H9 (cell line): ENCODE measurements at regions not wholly inside any gene's neighbourhood (a gene's known extent, or its start where the extent isn't known, plus 50 kb on each side); places are given as distances from the start of the nearest gene placed in this dataset.

Source experiments
- DNase-seq: peaks from one replicate; pipeline ENCODE4 v3.0.0-alpha.2; 2017
- H2AFZ ChIP-seq: one replicate; pipeline ENCODE4 v1.6.1; 2013; ENCODE audit warnings: mild to moderate bottlenecking, low read length, control low read depth, moderate library complexity
- H2AK5ac ChIP-seq: 2 replicates; pipeline ENCODE4 v1.6.1; 2013; ENCODE audit warnings: low read length, control low read depth, mixed read lengths; ENCODE audit not compliant: insufficient read length
- H2BK120ac ChIP-seq: one replicate; pipeline ENCODE4 v1.6.1; 2013; ENCODE audit warnings: low read depth, mild to moderate bottlenecking, low read length, control low read depth, inconsistent platforms; ENCODE audit not compliant: poor library complexity, severe bottlenecking
- H2BK12ac ChIP-seq: 2 replicates; pipeline ENCODE4 v1.6.1; 2013; ENCODE audit warnings: low read length, control low read depth, mixed read lengths, low read depth; ENCODE audit not compliant: insufficient read length
- H2BK15ac ChIP-seq: 2 replicates; pipeline ENCODE4 v1.6.1; 2013; ENCODE audit warnings: low read depth, low read length, control low read depth
- H2BK20ac ChIP-seq: one replicate; pipeline ENCODE4 v1.6.1; 2013; ENCODE audit warnings: low read depth, mild to moderate bottlenecking, low read length, control low read depth, inconsistent platforms; ENCODE audit not compliant: poor library complexity, severe bottlenecking
- H2BK5ac ChIP-seq: 2 replicates; pipeline ENCODE4 v1.6.1; 2013; ENCODE audit warnings: low read length, control low read depth, mixed read lengths; ENCODE audit not compliant: insufficient read length
- H3K14ac ChIP-seq: 2 replicates; pipeline ENCODE4 v1.6.1; 2013; ENCODE audit warnings: low read length, control low read depth; ENCODE audit not compliant: insufficient read depth
- H3K18ac ChIP-seq: 2 replicates; pipeline ENCODE4 v1.6.1; 2013; ENCODE audit warnings: low read depth, mild to moderate bottlenecking, mixed read lengths, low read length, control low read depth; ENCODE audit not compliant: insufficient read length
- H3K23ac ChIP-seq: 2 replicates; pipeline ENCODE4 v1.6.1; 2013; ENCODE audit warnings: low read length, control low read depth, mixed read lengths, low read depth; ENCODE audit not compliant: insufficient read length
- H3K23me2 ChIP-seq: 2 replicates; pipeline ENCODE4 v1.6.1; 2013; ENCODE audit warnings: low read depth, mild to moderate bottlenecking, mixed read lengths, low read length, control low read depth; ENCODE audit not compliant: insufficient read length, poor library complexity, severe bottlenecking
- H3K27ac ChIP-seq: 2 replicates; pipeline ENCODE4 v1.5.1; 2013; ENCODE audit warnings: low read length, control low read depth, mixed read lengths, low read depth; ENCODE audit not compliant: insufficient read length
- H3K27me3 ChIP-seq: 2 replicates; pipeline ENCODE4 v1.6.1; 2013; ENCODE audit warnings: low read length, control low read depth, inconsistent platforms; ENCODE audit not compliant: insufficient read depth
- H3K4ac ChIP-seq: 2 replicates; pipeline ENCODE4 v1.6.1; 2013; ENCODE audit warnings: low read depth, mild to moderate bottlenecking, control low read depth, inconsistent platforms, low read length, moderate library complexity
- H3K4me1 ChIP-seq: 2 replicates; pipeline ENCODE4 v1.6.1; 2013; ENCODE audit warnings: low read length, control low read depth, inconsistent platforms; ENCODE audit not compliant: insufficient read depth
- H3K4me2 ChIP-seq: 2 replicates; pipeline ENCODE4 v1.6.1; 2013; ENCODE audit warnings: low read length, control low read depth, mixed read lengths; ENCODE audit not compliant: insufficient read length, insufficient read depth
- H3K56ac ChIP-seq: 2 replicates; pipeline ENCODE4 v1.6.1; 2013; ENCODE audit warnings: low read depth, mild to moderate bottlenecking, mixed read lengths, low read length, control low read depth; ENCODE audit not compliant: insufficient read length
- H3K79me1 ChIP-seq: 2 replicates; pipeline ENCODE4 v1.6.1; 2013; ENCODE audit warnings: low read depth, mild to moderate bottlenecking, moderate library complexity, low read length, control low read depth, inconsistent platforms; ENCODE audit not compliant: insufficient read depth, poor library complexity, severe bottlenecking
- H3K79me2 ChIP-seq: 2 replicates; pipeline ENCODE4 v1.6.1; 2013; ENCODE audit warnings: low read length, control low read depth, inconsistent platforms; ENCODE audit not compliant: insufficient read depth
- H3K9ac ChIP-seq: 2 replicates; pipeline ENCODE4 v1.6.1; 2013; ENCODE audit warnings: low read length, control low read depth, mixed read lengths; ENCODE audit not compliant: insufficient read length; ENCODE audit errors: extremely low read depth
- H3K9me3 ChIP-seq: one replicate; pipeline ENCODE4 v1.6.1; 2013; ENCODE audit warnings: low read depth, low read length, inconsistent platforms; ENCODE audit not compliant: control insufficient read depth
- H3T11ph ChIP-seq: one replicate; pipeline ENCODE4 v1.6.1; 2013; ENCODE audit warnings: mild to moderate bottlenecking, low read length, control low read depth, inconsistent platforms
- H4K20me1 ChIP-seq: one replicate; pipeline ENCODE4 v1.6.1; 2013; ENCODE audit not compliant: control insufficient read depth, insufficient read length, insufficient read depth
- H4K5ac ChIP-seq: 2 replicates; pipeline ENCODE4 v1.6.1; 2013; ENCODE audit warnings: low read depth, mild to moderate bottlenecking, mixed read lengths, low read length, control low read depth; ENCODE audit not compliant: insufficient read length
- H4K8ac ChIP-seq: replicated peaks from 2 replicates; pipeline ENCODE4 v1.6.1; 2013; ENCODE audit warnings: low read length, control low read depth, mixed read lengths, low read depth; ENCODE audit not compliant: insufficient read length
- H4K91ac ChIP-seq: 2 replicates; pipeline ENCODE4 v1.6.1; 2013; ENCODE audit warnings: low read depth, mild to moderate bottlenecking, moderate library complexity, mixed read lengths, low read length, control low read depth; ENCODE audit not compliant: insufficient read length
- H3K27ac Mint-ChIP-seq, 3 experiments: 2 replicates in 2 of 3; 3 replicates in 1 of 3; pipeline ENCODE4 v1.8.0; 2020 to 2021; ENCODE audit warnings: mixed read lengths in 3 of 3, mild to moderate bottlenecking in 1 of 3, moderate library complexity in 1 of 3
- H3K27me3 Mint-ChIP-seq: 2 replicates; pipeline ENCODE4 v1.8.0; 2021; ENCODE audit warnings: low read depth, mild to moderate bottlenecking, moderate library complexity, mixed read lengths
- H3K36me3 Mint-ChIP-seq, 3 experiments: 2 replicates in 2 of 3; 3 replicates in 1 of 3; pipeline ENCODE4 v1.8.0; 2020 to 2021; ENCODE audit warnings: low read depth in 3 of 3, mixed read lengths in 3 of 3; ENCODE audit not compliant: insufficient read depth in 1 of 3
- H3K4me1 Mint-ChIP-seq, 2 experiments: 2 replicates each; pipeline ENCODE4 v1.8.0; 2020; ENCODE audit warnings: mixed read lengths in 2 of 2
- H3K4me3 Mint-ChIP-seq, 2 experiments: 2 replicates in 1 of 2; 3 replicates in 1 of 2; pipeline ENCODE4 v1.8.0; 2020 to 2021; ENCODE audit warnings: mild to moderate bottlenecking in 2 of 2, mixed read lengths in 2 of 2, moderate library complexity in 1 of 2
- H3K9me3 Mint-ChIP-seq, 2 experiments: 2 replicates in 1 of 2; 3 replicates in 1 of 2; pipeline ENCODE4 v1.8.0; 2020; ENCODE audit warnings: mild to moderate bottlenecking in 2 of 2, mixed read lengths in 2 of 2, moderate library complexity in 1 of 2
- CTCF ChIP-seq: fragments of 200-600 bp; sonication (generic); conservative IDR thresholded peaks from 3 replicates; pipeline ENCODE4 v1.8.0; 2021; ENCODE audit warnings: antibody characterized with exemption, mild to moderate bottlenecking
- WGBS: extraction: QIAGEN DNeasy Blood & Tissue Kit; methylation state at CpG from one replicate; pipeline ENCODE4 v1.1.7; 2013; ENCODE audit warnings: missing lambda C conversion rate, low lambda C conversion rate, mixed read lengths; ENCODE audit not compliant: insufficient read length; ENCODE audit errors: extremely low coverage; 5-methylcytosine and 5-hydroxymethylcytosine counted together

DNA sequence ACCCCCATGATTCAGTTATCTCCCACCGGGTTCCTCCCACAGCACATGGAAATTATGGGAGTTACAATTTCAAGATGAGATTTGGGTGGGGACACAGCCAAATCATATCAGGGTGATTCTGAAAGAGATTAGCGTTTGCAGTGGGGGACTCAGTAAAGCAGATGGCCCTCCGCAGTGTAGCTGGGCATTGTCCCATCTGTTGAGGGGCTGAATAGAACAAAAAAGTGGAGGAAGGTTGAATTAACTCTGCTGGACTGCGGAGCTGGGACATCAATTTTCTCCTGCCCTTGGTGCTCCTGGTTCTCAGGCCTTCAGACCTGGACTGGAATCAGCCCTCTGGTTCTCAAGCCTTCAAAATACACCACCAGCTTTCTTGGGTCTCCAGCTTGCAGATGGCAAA, 55.2 kb upstream of the CACNA1A start:
- Histone ChIP-seq H4K91ac (no peak overlapping the region), H2AK5ac (no peak overlapping the region), H3K18ac (no peak overlapping the region), H3K23me2 (no peaks in the 10 kb centered on the region), H4K5ac (no peak overlapping the region), H3K27ac (no peak overlapping the region), H2BK15ac (no peak overlapping the region), H3K27me3 (no peaks in the 10 kb centered on the region), H3K56ac (no peak overlapping the region), H3K79me1 (no peaks in the 10 kb centered on the region), H2BK20ac (no peak overlapping the region), H2BK12ac (no peak overlapping the region), H4K8ac (no peak overlapping the region), H3K14ac (no peak overlapping the region), H2AFZ (no peak overlapping the region), H2BK5ac (no peak overlapping the region), H3K9me3 (no peaks in the 10 kb centered on the region), H3K79me2 (no peaks in the 10 kb centered on the region), H3K4me1 (no peaks in the 10 kb centered on the region), H2BK120ac (no peak overlapping the region), H3K4ac (no peak overlapping the region), H3K9ac (no peak overlapping the region), H3T11ph (no peak overlapping the region), H3K23ac (no peak overlapping the region), H3K4me2 (no peak overlapping the region), H4K20me1 (no peaks in the 10 kb centered on the region)
- Mint-ChIP-seq H3K9me3 (peaks cover 0 to 4% of the 10 kb centered on the region in 2 experiments; a peak in 3 of 5 replicates), H3K4me3 (no peak overlapping the region), H3K36me3 (no peaks in the 10 kb centered on the region), H3K4me1 (0 out of 4 replicates have a peak, but pooled peaks cover 0 to 2% of the 10 kb centered on the region in 2 experiments), H3K27ac (no peak overlapping the region), H3K27me3 (peaks cover 23% of the 10 kb centered on the region)
- TF ChIP-seq CTCF = no peak
- WGBS = no CpG with 5 or more reads among the region's 4 CpGs
- no peak for DNase-seq
